HEK293T (cell line): ENCODE measurements at regions not wholly inside any gene's neighbourhood (a gene's known extent, or its start where the extent isn't known, plus 50 kb on each side); places are given as distances from the start of the nearest gene placed in this dataset.

Experiments
- BHLHE40 ChIP-seq: fragments of 450-650 bp; IDR thresholded peaks from 2 replicates; pipeline ENCODE4 v1.6.1; 2016; ENCODE audit warnings: mild to moderate bottlenecking, moderate library complexity, borderline replicate concordance
- ELF4 ChIP-seq: fragments of 450-650 bp; IDR thresholded peaks from 2 replicates; pipeline ENCODE4 v1.6.1; 2017; ENCODE audit warnings: antibody characterized with exemption
- FOXM1 ChIP-seq: fragments of 450-650 bp; IDR thresholded peaks from 2 replicates; pipeline ENCODE4 v1.6.1; 2017; ENCODE audit warnings: mild to moderate bottlenecking, borderline replicate concordance
- L3MBTL2 ChIP-seq: fragments of 450-650 bp; conservative IDR thresholded peaks from 2 replicates; pipeline ENCODE4 v1.6.1; 2016; ENCODE audit warnings: mild to moderate bottlenecking
- SP1 ChIP-seq: fragments of 450-650 bp; IDR thresholded peaks from 2 replicates; pipeline ENCODE4 v1.6.1; 2017

DNA sequence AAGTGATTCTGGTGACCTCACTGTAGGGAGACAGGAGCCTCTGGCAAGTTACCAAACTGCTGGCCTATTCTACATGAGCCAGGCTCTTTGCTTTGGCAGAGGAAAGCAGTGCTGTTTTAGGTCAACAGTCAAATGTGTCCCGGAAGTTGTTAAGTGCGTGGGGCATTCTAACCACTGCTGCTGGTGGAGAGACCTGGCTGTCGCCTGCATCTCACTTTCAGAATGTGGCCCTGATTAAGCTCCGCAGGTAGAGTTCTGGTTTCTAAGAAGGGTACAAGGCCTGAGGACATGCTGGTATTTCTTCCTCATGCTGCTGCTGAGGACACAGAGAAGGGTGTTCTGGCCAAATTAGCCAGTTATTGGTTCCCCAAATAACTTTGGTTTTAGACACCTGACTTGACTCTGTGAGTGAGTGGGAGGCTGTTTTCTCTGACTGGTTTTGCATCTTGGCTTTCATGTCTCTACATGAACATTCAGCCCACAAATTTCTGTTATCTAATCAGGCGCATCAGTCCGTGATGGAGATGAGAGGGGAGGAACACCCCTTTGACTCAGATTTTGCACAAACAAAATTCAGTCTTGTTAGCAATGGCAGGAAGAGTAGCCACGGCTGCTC lies 120.8 kb downstream of the LMO4 start:
- TF ChIP-seq FOXM1 (no peak), SP1 (no peak), BHLHE40 (no peak), ELF4 (no peak), L3MBTL2 (no peak)
